PC-3 (cell line): ENCODE measurements at regions not wholly inside any gene's neighbourhood (a gene's known extent, or its start where the extent isn't known, plus 50 kb on each side); places are given as distances from the start of the nearest gene placed in this dataset.

Experiments
- ATAC-seq: fragments of 200-7000 bp; cut with Tn5 transposase; 2 replicates; pipeline ENCODE4 v1.9.1; 2020; ENCODE audit warnings: mild to moderate bottlenecking, moderate library complexity
- BruUV-seq: library from RNA; stranded (reverse); fragments of 400-500 nt; replicated peaks from 2 replicates; lab custom pipeline; 2021; lab: Mats Ljungman, UMichigan
- CTCF ChIA-PET: fragments of 300-600 bp; sonication (Branson Sonifier 250); formaldehyde crosslinking; loops from one replicate; lab custom pipeline; 2022; ENCODE audit warnings: antibody characterized with exemption; lab: Charles Lee
- POLR2A ChIA-PET: fragments of 300-600 bp; sonication (Branson Sonifier 250); formaldehyde crosslinking; loops from one replicate; lab custom pipeline; 2022; ENCODE audit warnings: antibody characterized with exemption; ENCODE audit not compliant: unreplicated experiment; lab: Charles Lee
- DNase-seq: peaks from one replicate; pipeline ENCODE4 v3.0.0-alpha.2; 2015
- H2AFZ ChIP-seq: fragments of 300-600 bp; sonication (generic); 2 replicates; pipeline ENCODE4 v1.6.0; 2016; ENCODE audit warnings: antibody characterized with exemption, low read length
- H3F3A ChIP-seq: fragments of 300-600 bp; sonication (generic); one replicate; pipeline ENCODE4 v1.6.0; 2017; ENCODE audit warnings: antibody characterized with exemption, low read length, control low read depth, mild to moderate bottlenecking; ENCODE audit not compliant: unreplicated experiment
- H3K27ac ChIP-seq: fragments of 300-600 bp; sonication (generic); 2 replicates; pipeline ENCODE4 v1.5.1; 2016; ENCODE audit warnings: mild to moderate bottlenecking, low read length
- H3K27me3 ChIP-seq: fragments of 300-600 bp; sonication (generic); 2 replicates; pipeline ENCODE4 v1.6.1; 2016; ENCODE audit warnings: low read length, mixed read lengths
- H3K36me3 ChIP-seq: fragments of 300-600 bp; sonication (generic); 2 replicates; pipeline ENCODE4 v1.6.1; 2016; ENCODE audit warnings: low read depth, mixed run types, low read length, mixed read lengths
- H3K4me1 ChIP-seq: fragments of 300-600 bp; sonication (generic); 2 replicates; pipeline ENCODE4 v1.5.1; 2016; ENCODE audit warnings: low read length; ENCODE audit not compliant: insufficient read depth
- H3K4me2 ChIP-seq: fragments of 300-600 bp; sonication (generic); 2 replicates; pipeline ENCODE4 v1.6.0; 2016; ENCODE audit warnings: low read length
- H3K4me3 ChIP-seq: fragments of 300-600 bp; sonication (generic); 2 replicates; pipeline ENCODE4 v1.5.1; 2016; ENCODE audit warnings: mild to moderate bottlenecking, low read length, mixed read lengths
- H3K79me2 ChIP-seq: fragments of 300-600 bp; sonication (generic); 2 replicates; pipeline ENCODE4 v1.6.1; 2017; ENCODE audit warnings: low read length, mixed read lengths
- H3K9ac ChIP-seq: fragments of 300-600 bp; sonication (generic); 2 replicates; pipeline ENCODE4 v1.6.0; 2016; ENCODE audit warnings: mild to moderate bottlenecking, low read length
- H3K9me2 ChIP-seq: fragments of 300-600 bp; sonication (generic); replicated peaks from 2 replicates; pipeline ENCODE4 v1.6.1; 2016; ENCODE audit warnings: mixed run types, low read length, mixed read lengths
- H3K9me3 ChIP-seq: fragments of 300-600 bp; sonication (generic); 2 replicates; pipeline ENCODE4 v1.6.1; 2016; ENCODE audit warnings: low read length, mixed read lengths
- H4K20me1 ChIP-seq: fragments of 300-600 bp; sonication (generic); 2 replicates; pipeline ENCODE4 v1.6.1; 2016; ENCODE audit warnings: low read length, mixed read lengths
- CTCF ChIP-seq: fragments of 300-600 bp; sonication (generic); conservative IDR thresholded peaks from 2 replicates; pipeline ENCODE4 v1.5.1; 2017; ENCODE audit warnings: antibody characterized with exemption, low read depth, mild to moderate bottlenecking, low read length
- EZH2 ChIP-seq: fragments of 300-600 bp; sonication (generic); IDR thresholded peaks from one replicate; pipeline ENCODE4 v1.6.1; 2017; ENCODE audit warnings: antibody characterized with exemption, mild to moderate bottlenecking, low read length; ENCODE audit not compliant: unreplicated experiment
- EZH2phosphoT487 ChIP-seq: fragments of 300-600 bp; sonication (generic); IDR thresholded peaks from 2 replicates; pipeline ENCODE4 v1.6.1; 2018; ENCODE audit warnings: mild to moderate bottlenecking, antibody characterized with exemption, low read length, borderline replicate concordance
- intact Hi-C: fragments of 100-400 bp; cut with micrococcal nuclease; formaldehyde crosslinking; loops from 2 replicates; pipeline ENCODE4 v1.9.0; 2023

GRCh38 chr3:159892801-159893200 is 95.8 kb upstream of the IL12A start:
- BruUV-seq = no TSS peak

GRCh38 chr3:159894386-159894785 is 94.2 kb upstream of the IL12A start:
- ChIA-PET CTCF (no interaction called here), POLR2A (no interaction called here)
- H3F3A ChIP-seq = no peaks in the 10 kb centered on the region
- ATAC-seq = no peak
- no peak overlapping the region for H3K4me2 ChIP-seq
- no peak overlapping the region for H3K27ac ChIP-seq
- H3K27me3 ChIP-seq = no peaks in the 10 kb centered on the region
- H3K4me3 ChIP-seq = no peak overlapping the region
- H3K4me1 ChIP-seq = no peaks in the 10 kb centered on the region
- no peak for DNase-seq
- peaks cover 29% of the 10 kb centered on the region for H3K36me3 ChIP-seq
- no peaks in the 10 kb centered on the region for H4K20me1 ChIP-seq
- no peak for TF ChIP-seq EZH2
- no peak for TF ChIP-seq EZH2phosphoT487
- no peak for TF ChIP-seq CTCF
- intact Hi-C loops = no loop called here
- no peaks in the 10 kb centered on the region for H3K79me2 ChIP-seq
- BruUV-seq = no TSS peak
- no peak overlapping the region for H2AFZ ChIP-seq
- no peaks in the 10 kb centered on the region for H3K9me3 ChIP-seq
- no peak overlapping the region for H3K9ac ChIP-seq
- H3K9me2 ChIP-seq = no peaks in the 10 kb centered on the region

More at GRCh38 chr3:159892801-159893200, 95.8 kb upstream of the IL12A start:
- Histone ChIP-seq H3K9me3 (no peaks in the 10 kb centered on the region), H3K4me2 (no peak overlapping the region), H3K79me2 (no peaks in the 10 kb centered on the region), H3K36me3 (peaks cover 25% of the 10 kb centered on the region), H3K27ac (no peak overlapping the region), H3K9ac (no peak overlapping the region), H4K20me1 (no peaks in the 10 kb centered on the region), H2AFZ (no peak overlapping the region), H3K9me2 (no peaks in the 10 kb centered on the region), H3K4me3 (no peak overlapping the region), H3K27me3 (no peaks in the 10 kb centered on the region), H3K4me1 (no peaks in the 10 kb centered on the region), H3F3A (no peaks in the 10 kb centered on the region)
- ChIA-PET CTCF (no interaction called here), POLR2A (no interaction called here)
- DNase-seq (no peak), ATAC-seq (no peak)
- intact Hi-C loops = no loop called here
- TF ChIP-seq EZH2 = no peak
- TF ChIP-seq CTCF = no peak
- TF ChIP-seq EZH2phosphoT487 = no peak

GRCh38 chr3:159895430-159895829 is 93.2 kb upstream of the IL12A start:
- intact Hi-C loops = no loop called here
- ChIA-PET CTCF (interaction anchor here (0.6 to 0.7 kb wide), 2 partner anchors 11 to 419 kb away, joined by 4 to 12 read pairs; no protein-coding TSS in a partner anchor), POLR2A (no interaction called here)
- no peaks in the 10 kb centered on the region for H3K79me2 ChIP-seq
- no peak overlapping the region for H2AFZ ChIP-seq
- no peak overlapping the region for H3K4me2 ChIP-seq
- no peaks in the 10 kb centered on the region for H4K20me1 ChIP-seq
- TF ChIP-seq CTCF = no peak
- no peak for TF ChIP-seq EZH2
- TF ChIP-seq EZH2phosphoT487 = no peak
- no peaks in the 10 kb centered on the region for H3K27me3 ChIP-seq
- no peak overlapping the region for H3K27ac ChIP-seq
- no TSS peak for BruUV-seq
- DNase-seq = no peak
- H3K4me1 ChIP-seq = no peaks in the 10 kb centered on the region
- H3K4me3 ChIP-seq = no peak overlapping the region
- H3K9ac ChIP-seq = no peak overlapping the region
- H3K9me3 ChIP-seq = no peaks in the 10 kb centered on the region
- H3K9me2 ChIP-seq = no peaks in the 10 kb centered on the region
- no peak for ATAC-seq
- no peaks in the 10 kb centered on the region for H3F3A ChIP-seq
- H3K36me3 ChIP-seq = peaks cover 29% of the 10 kb centered on the region
